Gastrocnemius medialis (tissue), 4 donors: ENCODE measurements at regions not wholly inside any gene's neighbourhood (a gene's known extent, or its start where the extent isn't known, plus 50 kb on each side); places are given as distances from the start of the nearest gene placed in this dataset.

Experiments
- CTCF ChIP-seq, 5 experiments: fragments of 450-650 bp in 3 of 5; fragments of 200-600 bp in 2 of 5; sonication (generic) in 2 of 5; IDR thresholded peaks in 4 of 5; conservative IDR thresholded peaks in 1 of 5; 1 replicate in 4 of 5; 2 replicates in 1 of 5; pipeline ENCODE4 v1.5.1; 2016 to 2019; ENCODE audit warnings: antibody characterized with exemption in 5 of 5, mild to moderate bottlenecking in 3 of 5, moderate library complexity in 3 of 5
- POLR2A ChIP-seq, 2 donors: fragments of 450-650 bp; IDR thresholded peaks; one replicate each; pipeline ENCODE4 v1.6.1; 2017; ENCODE audit warnings: antibody characterized with exemption in 2 of 2, mild to moderate bottlenecking in 2 of 2, moderate library complexity in 2 of 2

DNA sequence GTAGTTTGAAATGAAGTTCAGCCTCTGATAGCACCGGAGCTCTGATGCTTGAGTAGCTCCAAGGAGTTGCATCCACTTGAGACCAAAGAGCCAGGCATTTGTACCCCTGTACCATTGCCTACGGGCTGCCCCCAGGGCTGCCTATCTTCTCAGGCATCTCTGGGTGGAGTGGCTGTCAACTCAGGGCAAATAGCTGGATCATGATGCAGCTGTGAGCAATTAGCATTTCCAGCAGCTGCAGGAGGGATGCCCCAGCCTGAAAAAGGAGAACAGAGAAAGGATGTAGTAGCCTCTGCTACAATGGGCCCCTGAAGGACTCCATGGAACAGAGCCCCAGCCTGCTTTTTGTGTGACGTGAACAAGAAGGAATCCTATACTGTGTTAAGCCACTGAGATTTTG lies 492.6 kb downstream of the BCOR start:
- no peak for TF ChIP-seq POLR2A (IDR thresholded peaks at IDR 0.05)
- no peak for TF ChIP-seq CTCF (IDR thresholded peaks at IDR 0.05 in 4 of 5, conservative IDR thresholded peaks at IDR 0.05 in 1 of 5)
